Activated CD4-positive, alpha-beta T cell treated with anti-CD3 and anti-CD28 coated beads, Interleukin-2, Interleukin-6, amounts not matched to agents 100 ng/mL and 50 ng/mL, durations not matched to agents 16 hours and 8 hours (primary cell): ENCODE measurements at regions not wholly inside any gene's neighbourhood (a gene's known extent, or its start where the extent isn't known, plus 50 kb on each side); places are given as distances from the start of the nearest gene placed in this dataset.
A peak's percentile ranks its signal among the peaks of the same experiment; 100 is the strongest.
"Not testable (repeated sequence)": the region's sequence is repeated elsewhere in the genome, so short reads cannot be mapped to it uniquely, and the experiment has no call there.

Source experiments
- DNase-seq: peaks from one replicate; pipeline ENCODE4 v3.0.0-alpha.2; 2020

DNA sequence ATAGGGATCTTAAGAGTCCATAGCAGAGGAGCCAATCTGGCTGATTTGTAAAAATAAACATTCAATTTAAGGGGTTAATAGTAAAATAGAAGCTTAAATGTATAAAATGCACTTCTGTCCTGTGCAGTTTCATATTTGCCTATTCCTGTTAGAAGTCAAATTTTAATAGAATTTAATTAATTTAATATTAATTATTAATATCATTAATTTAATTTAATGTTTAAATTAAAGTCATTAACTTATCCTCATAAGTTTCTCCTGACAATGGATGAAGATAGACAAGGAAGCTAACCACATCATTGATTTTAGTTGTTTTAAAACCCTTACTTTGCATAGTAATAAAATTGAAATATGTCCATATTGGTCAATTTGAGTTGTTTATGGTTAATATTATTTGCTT, 1096.2 kb upstream of the EPHA6 start:
- DNase-seq: no peak

DNA sequence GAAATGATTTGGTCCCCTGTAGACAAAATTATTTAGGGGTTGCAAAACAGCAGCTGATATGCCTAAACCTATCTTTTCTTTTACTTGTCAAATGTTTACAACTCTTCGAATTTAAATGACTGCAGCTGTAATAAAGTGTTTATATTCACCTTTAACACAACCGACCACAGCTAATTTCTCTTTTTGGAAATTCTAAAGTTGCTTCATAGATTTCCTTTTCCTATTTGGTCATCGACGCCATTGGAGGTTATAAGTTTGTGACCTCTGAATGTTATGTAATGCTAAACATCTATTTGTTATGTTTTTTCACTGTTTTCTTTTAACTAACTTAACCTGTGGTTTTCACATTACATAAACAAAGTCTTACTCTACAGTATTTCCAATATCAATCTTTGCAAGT, 1094.9 kb upstream of the EPHA6 start:
- DNase-seq: no peak

DNA sequence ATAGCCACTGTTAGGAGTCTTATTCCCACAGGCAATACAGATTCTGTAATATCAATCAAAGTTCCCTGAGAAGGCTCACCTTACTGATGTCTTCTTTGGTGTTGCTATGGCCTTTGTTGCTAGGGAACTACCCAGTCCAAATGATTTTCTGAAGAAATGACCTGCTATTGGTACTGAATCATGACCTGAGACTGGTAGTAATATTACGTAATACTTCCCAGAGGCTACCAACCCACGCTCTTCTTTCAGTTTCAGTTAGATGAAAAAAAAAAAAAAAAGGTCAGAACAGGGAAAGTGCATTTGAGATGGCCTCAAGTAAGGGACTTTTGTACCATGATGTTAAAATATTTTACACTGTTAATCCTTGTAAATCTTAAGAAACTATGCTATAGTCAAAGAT, 1092.5 kb upstream of the EPHA6 start:
- peak; percentile 1 for DNase-seq

DNA sequence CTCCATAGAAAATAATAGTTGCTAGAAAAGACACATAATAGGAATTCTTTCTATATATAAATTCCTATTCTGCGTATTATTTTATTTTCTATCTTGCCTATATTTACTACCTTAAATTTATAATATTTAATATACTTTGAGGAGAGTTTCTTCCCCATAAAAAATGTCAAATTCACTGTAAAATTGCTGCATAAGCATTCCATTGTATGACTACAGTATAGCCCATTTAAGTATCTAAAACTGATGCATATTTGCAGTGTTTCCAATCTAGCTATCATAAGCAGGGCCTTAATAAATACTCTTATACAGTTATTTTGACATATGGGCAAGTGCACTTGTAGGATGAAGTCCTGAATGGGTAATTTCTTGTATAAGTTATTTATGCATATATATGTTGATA, 1088.6 kb upstream of the EPHA6 start:
- DNase-seq: no peak

DNA sequence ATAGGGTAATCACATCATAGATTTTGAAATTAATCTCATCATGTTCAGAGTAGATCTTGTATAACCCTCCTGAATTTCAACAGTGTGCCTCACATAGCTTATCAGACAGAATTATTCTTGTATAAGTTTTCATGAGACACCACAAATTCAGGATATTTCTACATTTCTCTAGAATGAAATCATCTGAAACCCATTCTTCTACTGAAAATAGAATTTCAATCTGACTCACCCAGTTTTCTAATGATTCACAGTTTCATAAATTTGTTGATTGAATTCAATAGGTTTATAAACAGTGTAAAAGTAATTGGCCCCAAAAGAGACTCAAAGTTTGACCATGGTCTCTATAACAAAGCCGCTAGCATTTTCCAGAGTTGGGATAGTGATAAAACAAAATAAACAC, 1082.6 kb upstream of the EPHA6 start:
- DNase-seq: no peak

DNA sequence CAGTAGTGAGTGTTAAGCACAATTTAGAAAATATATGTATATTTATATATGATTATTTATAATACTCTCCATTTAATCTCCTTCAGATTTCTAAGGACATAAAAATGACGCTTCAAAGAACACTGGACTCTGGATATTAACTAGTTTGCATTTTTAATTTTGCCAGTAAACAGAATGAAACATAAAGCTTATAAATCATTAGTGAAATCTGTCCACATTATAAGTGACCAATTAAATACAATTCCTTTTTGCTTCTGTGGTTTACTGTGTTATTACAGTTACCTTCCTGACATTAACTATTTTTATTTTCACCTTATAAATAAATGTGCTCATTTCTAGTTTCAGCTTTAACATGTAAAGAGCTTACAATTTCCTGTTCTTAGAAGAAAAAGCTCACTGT, 1081.1 kb upstream of the EPHA6 start:
- DNase-seq: no peak

DNA sequence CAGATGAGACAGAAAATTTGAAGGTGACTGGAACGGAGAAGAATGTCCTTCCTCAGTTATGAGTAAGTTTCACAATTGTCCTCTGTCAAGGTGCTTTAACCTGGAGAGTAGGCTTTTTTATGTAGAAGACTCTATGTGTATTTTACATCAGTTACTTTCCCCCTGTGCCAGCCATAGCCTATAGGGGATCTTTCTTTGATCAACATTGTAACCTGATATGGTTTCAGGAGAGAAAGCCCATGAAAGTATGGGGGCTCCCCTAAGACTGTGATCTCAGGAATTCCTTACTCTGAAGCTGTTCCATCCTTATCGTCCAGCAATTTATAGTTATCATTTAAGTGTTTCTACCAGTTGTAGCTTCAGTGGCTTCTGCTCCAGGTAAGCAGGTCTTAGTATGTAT, 1076.3 kb upstream of the EPHA6 start:
- DNase-seq: no peak

DNA sequence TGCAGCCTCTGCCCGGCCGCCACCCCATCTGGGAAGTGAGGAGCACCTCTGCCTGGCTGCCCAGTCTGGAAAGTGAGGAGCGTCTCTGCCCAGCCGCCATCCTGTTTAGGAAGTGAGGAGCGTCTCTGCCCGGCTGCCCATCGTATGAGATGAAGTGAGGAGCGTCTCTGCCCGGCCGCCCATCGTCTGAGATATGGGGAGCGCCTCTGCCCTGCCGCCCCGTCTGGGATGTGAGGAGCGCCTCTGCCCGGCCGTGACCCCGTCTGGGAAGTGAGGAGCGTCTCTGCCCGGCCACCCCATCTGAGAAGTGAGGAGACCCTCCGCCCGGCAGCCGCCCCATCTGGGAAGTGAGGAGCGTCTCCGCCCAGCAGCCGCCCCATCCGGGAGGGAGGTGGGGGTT, 1069.5 kb upstream of the EPHA6 start:
- DNase-seq: not testable (repeated sequence)

DNA sequence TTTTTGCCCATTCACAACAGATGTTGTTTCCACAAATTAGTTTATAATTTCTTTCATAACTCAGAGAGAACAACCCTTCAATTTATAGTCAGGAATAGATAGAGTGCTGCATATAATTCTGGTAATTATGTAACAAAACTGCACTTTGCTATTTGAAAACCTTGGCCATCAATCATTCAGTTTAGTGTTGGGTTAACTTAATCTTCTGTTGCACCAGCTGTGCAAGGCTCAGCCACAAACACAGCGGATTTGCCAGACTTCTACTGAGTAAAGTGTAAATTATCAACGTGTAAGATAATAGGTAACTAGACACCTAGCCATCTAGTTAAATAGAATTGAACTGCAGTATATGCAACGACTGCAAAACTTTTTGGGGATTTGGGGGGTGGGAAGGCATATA, 1064.3 kb upstream of the EPHA6 start:
- no peak for DNase-seq

DNA sequence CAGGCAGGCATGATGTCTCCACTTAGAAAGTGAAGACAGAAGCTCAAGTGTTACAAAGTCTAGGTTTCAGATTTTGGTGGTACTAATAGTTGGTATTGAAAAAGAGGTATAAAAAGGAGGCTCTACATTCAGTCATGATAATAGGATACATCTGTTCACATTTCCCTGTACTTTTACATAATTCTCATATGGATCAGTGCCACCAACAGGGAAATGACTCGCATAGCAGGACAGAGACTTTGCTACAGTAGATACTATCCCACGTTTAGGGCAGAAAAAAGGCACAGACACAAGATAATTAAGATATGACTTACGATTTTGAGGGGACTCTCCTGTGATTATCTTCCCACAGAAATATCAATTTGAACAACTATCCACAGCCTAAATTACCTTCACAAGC, 1062.9 kb upstream of the EPHA6 start:
- no peak for DNase-seq

DNA sequence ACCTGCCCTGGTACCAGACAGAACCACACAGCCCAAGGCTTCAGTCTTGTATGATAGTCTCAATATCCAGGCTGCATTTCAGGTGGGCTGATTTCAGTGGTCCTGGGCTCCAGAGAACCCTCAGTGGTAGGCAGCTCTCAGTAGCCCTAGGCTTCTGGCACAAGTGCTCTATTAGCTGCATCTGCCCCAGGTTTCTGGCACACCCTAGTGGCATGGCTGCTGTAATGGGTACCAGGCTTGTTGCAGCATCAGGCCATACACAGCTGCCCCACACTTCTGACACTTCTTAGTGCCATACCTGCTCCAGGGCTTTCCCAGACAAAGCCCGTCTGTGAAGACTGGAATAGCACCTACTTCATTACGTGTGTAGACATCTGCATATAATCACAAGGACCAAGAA, 1062.2 kb upstream of the EPHA6 start:
- DNase-seq: no peak

DNA sequence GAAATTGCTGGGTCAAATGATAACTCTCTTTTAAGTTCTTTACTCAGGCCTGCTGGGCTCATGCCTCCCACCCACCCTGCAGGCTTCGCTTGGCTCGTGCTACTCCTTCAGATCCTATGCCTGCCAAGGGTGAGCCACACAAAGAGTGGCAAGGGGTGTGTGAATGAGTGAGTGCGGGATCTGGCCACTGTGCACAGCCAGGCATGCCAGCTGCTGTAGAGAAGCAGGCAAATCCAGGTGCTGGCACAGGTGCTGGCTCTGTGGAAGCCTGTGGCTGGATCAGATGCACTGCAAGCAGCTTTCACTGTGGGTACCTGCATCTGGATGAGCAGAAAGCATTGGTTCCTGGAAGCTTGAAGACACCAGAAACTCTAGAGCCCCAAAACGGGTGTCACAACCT, 1055.7 kb upstream of the EPHA6 start:
- DNase-seq: no peak

DNA sequence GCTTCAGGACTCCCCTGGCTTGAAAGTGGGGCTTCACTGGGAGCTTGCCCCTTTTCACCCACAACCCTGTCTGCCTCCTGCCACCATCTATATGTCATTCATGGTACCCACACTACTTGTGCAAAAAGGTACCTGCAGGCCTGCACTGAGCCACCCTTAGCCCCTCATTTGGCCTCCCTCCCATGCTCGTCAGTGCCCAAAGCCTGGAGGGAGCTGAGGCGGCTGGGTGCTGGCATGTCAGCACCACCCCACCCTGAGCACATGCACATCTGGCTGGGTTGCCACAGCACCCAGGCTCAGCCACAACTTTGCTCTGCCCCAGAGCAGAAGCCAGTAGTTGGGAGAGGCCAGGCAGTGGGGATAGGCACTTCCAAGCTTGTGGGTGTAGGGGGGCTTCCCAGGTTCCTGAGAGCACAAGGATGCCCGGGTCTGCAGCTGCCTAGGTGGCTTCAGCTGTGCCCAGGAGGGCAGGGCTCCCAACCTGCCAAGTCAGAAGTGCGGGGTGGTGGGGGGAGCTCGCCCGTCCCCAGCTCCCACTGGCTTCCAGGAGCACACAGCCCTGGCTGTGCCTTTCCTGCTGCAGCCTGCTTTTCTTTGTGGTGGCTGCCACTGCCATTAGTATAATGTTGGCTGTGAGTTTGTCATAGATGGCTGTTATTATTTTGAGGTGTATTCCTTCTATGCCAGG, 1054.6 kb upstream of the EPHA6 start:
- no peak for DNase-seq

DNA sequence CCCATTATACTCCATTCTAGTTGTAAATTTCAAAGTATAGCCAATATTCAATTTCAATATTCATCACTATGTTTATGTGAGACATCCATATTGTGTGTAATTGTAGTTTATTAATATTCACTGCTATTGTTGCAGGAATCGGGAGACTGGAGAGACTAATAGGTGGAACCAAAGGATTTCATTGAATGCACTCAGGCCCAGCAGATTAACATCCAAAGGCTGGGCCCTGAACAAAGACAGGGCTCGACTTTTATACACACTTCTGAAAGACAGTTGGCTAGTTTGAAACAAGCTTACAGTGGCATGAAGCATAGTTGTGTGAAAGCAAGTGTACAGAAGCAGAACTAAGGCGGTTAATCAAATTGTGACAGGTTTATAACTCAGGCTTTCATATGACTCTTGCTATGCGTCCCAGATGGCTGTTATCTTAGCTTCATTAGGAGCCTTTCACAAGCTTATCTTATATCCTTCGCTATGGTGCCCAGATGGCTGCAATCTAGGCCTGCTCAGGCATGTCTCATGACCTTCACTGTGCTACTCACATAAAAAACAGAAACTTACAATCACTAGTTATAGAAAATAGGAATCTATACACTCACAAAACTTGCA, 1038.8 kb upstream of the EPHA6 start:
- DNase-seq: no peak

DNA sequence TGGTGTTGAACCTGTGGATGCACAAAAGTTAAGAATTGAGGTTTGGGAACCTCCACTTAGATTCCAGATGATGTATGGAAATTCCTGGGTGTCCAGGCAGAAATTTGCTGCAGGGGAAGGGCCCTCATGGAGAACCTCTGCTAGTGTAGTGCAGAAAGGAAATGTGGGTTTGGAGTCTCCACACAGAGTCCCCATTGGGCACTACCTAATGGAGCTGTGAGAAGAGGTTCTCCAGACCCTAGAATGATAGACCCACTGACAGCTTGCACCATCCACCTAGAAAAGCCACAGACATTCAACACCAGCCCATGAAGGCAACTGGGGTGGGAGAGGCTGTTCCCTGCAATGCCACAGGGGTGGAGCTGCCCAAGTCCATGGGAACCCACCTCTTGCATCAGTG, 1032.8 kb upstream of the EPHA6 start:
- DNase-seq: no peak

DNA sequence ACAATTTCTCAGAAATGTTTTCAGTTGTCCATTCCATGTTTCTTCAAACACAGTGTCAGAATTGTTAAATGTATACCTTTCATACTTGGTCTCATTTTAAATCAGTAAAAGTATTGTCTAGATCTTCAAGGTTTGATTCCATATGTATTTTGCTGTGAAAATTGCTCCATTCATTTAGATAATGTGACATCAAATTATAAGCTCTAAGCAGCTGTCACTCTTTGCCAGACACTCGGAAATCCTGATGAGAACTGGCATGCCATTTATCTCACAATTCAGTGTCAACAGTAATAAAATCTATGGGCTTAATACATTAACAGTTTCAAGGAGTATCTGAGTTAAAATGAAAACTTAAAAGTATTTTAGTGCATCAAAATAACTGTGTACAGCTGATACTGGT, 1025.3 kb upstream of the EPHA6 start:
- no peak for DNase-seq

DNA sequence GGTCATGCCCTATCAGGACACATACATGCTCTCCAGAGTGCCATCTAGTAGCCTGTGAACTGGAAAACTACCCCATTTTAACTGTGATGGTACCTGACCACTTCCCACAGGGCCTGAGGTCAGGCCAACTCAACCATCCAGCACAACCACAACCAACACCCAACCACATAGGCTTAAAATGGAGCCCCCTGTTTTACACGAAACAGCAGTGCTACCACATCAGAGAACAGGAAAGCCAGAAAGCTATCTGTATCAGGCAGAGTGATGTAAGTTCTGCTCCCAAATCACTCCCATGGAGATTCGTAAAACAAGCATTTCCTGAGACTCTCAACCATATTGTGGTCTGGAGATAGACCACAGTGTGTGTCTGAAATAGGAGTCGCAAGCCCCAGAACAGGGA, 1017.3 kb upstream of the EPHA6 start:
- no peak for DNase-seq

DNA sequence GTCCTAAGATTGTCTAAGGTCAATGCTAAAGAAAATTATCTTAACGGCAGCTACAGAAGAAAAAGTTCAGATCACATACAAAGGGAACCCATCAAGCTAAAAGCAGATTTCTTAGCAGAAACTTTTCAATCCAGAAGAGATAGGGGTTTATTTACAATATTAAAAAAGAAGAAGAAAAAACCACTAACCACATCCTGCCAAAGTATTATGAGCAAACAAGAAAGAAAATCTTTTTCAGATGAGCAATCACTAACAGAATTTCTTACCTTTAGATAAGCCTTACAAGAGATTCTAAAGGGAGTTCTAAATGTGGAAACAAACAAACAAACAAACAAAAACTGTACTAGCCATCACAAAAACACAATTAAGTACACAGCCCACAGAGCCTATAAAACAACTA, 1015.8 kb upstream of the EPHA6 start:
- DNase-seq: no peak

DNA sequence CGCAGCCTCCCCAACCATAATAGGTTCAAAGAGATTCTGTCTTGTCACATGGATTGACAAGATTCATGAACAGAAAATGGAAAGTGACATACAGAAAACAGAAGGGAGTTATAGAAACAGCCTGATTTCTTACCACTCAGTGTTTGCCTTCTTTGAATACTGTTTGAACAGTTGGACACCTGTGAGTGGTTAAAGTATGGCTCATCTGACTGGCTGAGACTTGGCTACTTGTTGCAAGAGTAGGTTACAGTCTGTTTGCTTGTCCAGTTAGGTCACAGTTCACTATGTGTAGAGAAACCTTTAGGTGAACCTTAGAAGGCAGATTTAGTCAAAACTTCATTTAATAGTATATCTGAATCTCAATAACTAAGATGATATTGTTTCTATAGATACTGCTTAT, 1003.9 kb upstream of the EPHA6 start:
- no peak for DNase-seq

DNA sequence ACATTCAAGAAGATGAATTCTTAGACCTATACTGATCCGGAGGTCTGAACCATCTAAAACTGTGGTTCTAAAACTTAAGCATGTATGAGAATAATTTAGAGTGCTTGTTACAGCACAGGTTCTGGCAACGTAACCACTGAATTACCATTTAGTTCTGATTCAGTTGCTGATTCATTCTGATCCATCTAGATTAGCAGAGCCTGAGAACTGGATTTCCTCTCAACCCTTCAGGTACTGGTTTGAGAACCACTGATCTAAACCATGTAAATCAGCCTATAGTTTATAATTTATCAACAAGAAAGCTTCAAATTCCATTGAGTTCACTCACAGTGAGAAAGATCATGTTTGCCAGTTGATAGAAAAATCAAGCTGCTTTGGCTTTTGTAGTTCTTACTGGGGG, 1001.1 kb upstream of the EPHA6 start:
- DNase-seq: no peak

DNA sequence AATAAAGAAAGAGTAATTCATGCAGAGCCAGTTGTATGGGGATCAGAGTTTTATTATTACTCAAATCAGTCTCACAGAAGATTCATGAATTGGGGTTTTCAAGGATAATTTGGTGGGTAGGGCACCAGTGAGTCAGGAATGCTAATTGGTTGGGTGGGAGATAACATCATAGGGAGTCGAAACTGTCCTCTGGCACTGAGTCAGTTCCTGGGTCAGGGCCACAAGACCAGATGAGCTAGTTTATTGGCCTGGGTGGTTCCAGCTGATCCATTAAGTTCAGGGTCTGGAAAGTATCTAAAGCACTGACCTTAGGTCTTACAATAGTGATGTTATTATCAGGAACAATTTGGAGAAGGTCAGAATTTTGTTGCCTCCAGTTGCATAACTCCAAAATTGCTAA, 998.6 kb upstream of the EPHA6 start:
- DNase-seq: no peak

DNA sequence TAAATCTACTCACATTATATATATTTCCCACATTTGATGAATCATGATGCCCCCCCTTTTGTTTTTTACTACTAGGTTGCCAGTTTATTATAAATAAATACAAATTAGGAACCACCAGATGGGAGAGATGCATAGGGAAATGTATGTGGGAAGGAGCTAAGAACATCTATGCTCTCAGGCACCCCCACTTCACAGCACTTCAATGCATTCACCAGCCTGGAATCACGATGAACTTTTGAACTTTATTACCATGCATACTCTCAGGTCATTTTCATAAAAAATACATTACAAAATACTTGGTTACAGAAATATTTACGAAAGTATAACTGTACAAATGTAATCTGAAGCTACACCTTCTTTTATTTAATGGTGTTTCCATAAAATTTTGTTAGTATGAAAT, 988.0 kb upstream of the EPHA6 start:
- no peak for DNase-seq

DNA sequence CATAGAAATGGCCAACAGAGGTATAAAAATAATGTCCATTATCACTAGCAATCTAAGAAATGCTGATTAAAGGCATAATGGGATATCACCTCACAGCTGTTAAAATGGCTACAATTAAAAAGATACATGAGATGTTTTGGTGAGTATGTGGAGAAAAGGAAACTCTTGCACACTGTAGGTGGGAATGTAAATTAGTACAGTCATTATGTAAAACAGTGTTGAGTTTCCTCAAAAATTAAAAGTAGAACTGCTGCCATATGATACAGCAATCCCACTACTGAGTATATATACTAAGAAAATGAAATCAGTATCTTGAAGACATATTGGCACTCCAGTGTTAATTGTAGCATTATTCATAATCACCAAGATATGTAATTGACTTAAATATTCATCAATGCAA, 982.2 kb upstream of the EPHA6 start:
- no peak for DNase-seq

DNA sequence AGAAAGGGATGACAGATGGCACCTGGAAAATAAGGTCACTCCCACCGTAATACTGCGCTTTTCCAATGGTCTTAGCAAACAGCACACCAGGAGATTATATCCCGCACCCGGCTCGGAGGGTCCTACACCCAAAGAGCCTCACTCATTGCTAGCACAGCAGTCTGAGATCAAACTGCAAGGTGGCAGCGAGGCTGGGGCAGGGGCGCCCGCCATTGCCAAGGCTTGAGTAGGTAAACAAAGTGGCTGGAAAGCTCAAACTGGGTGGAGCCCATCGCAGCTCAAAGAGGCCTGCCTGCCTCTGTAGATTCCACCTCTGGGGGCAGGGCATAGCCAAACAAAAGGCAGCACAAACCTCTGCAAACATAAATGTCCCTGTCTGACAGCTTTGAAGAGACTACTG, 953.8 kb upstream of the EPHA6 start:
- not testable (repeated sequence) for DNase-seq

DNA sequence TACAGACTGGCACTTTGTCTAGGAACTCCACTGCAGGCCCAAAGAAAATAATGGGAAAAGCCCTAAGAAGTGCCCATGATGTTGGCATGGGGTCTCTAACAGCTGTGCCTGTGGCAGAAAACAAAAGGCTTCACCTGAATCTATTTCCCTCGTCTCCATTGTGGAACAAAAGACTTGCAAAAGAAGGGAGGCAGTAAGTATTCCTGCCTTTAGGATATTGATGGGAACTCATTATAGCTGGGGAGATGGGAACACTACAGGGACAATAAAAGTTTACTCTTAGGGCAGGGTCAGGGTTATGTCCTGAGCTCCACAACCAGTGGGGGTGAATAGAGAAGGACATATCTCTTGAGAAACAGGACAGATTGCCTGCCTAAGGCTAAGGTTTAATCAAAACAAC, 930.6 kb upstream of the EPHA6 start:
- no peak for DNase-seq
